T-cell (primary cell): ENCODE measurements at regions not wholly inside any gene's neighbourhood (a gene's known extent, or its start where the extent isn't known, plus 50 kb on each side); places are given as distances from the start of the nearest gene placed in this dataset.
"Not testable (repeated sequence)": the region's sequence is repeated elsewhere in the genome, so short reads cannot be mapped to it uniquely, and the experiment has no call there.

ENCODE experiments used
- ATAC-seq, 4 experiments: fragments of 200-7000 bp in 3 of 4; fragments of 150-1000 bp in 1 of 4; cut with Tn5 transposase; replicated peaks in 1 of 4; 1 replicate in 3 of 4; 2 replicates in 1 of 4; pipeline ENCODE4 v1.10.0; 2021; ENCODE audit warnings: moderate library complexity in 3 of 4, mild to moderate bottlenecking in 2 of 4, moderate number of reproducible peaks in 1 of 4
- CTCF ChIA-PET, 2 donors: fragments of 300-600 bp; sonication (Branson Sonifier 250); formaldehyde crosslinking; loops; one replicate each; lab custom pipeline; 2022; ENCODE audit warnings: antibody characterized with exemption in 2 of 2; lab: Charles Lee
- POLR2A ChIA-PET, 2 donors: fragments of 300-600 bp; sonication (Branson Sonifier 250); formaldehyde crosslinking; loops; one replicate each; lab custom pipeline; 2022; ENCODE audit warnings: antibody characterized with exemption in 2 of 2; lab: Charles Lee
- DNase-seq, 35 experiments: peaks; one replicate each; pipeline versions ENCODE4 v3.0.0 to v3.0.0-alpha.2; 2013 to 2023
- H3K27ac ChIP-seq: one replicate; pipeline ENCODE4 v1.5.1; 2013; ENCODE audit warnings: low read length
- H3K27me3 ChIP-seq, 2 experiments: replicated peaks in 1 of 2; 1 replicate in 1 of 2; 2 replicates in 1 of 2; pipeline versions ENCODE4 v1.6.1 to v1.7.0; 2013; ENCODE audit warnings: low read length in 1 of 2, mixed read lengths in 1 of 2; ENCODE audit not compliant: control insufficient read depth in 2 of 2, insufficient read depth in 2 of 2; ENCODE audit errors: extremely low read depth in 1 of 2
- H3K36me3 ChIP-seq, 2 donors: 1 replicate in 1 of 2; 2 replicates in 1 of 2; pipeline versions ENCODE4 v1.6.1 to v1.7.0; 2013; ENCODE audit warnings: low read length in 1 of 2; ENCODE audit not compliant: control insufficient read depth in 2 of 2, insufficient read depth in 1 of 2; ENCODE audit errors: extremely low read depth in 1 of 2
- H3K4me1 ChIP-seq, 2 experiments: 1 replicate in 1 of 2; 2 replicates in 1 of 2; pipeline versions ENCODE4 v1.6.1 to v1.7.0; 2013; ENCODE audit warnings: low read length in 2 of 2, mixed read lengths in 1 of 2; ENCODE audit not compliant: insufficient read depth in 2 of 2, control insufficient read depth in 1 of 2; ENCODE audit errors: extremely low read depth in 1 of 2
- H3K4me3 ChIP-seq, 2 donors: 1 replicate in 1 of 2; 2 replicates in 1 of 2; pipeline versions ENCODE4 v1.5.1 to v1.7.0; 2013; ENCODE audit warnings: mild to moderate bottlenecking in 2 of 2, low read length in 1 of 2, moderate library complexity in 1 of 2; ENCODE audit not compliant: control insufficient read depth in 1 of 2; ENCODE audit errors: extremely low read depth in 1 of 2
- H3K9me3 ChIP-seq: 2 replicates; pipeline ENCODE4 v1.7.0; 2013
- H3K27ac Mint-ChIP-seq, 2 donors: one replicate each; pipeline ENCODE4 v1.8.0; 2020 to 2021; ENCODE audit warnings: mild to moderate bottlenecking in 2 of 2, mixed read lengths in 2 of 2
- H3K27me3 Mint-ChIP-seq, 2 donors: one replicate each; pipeline ENCODE4 v1.8.0; 2021 to 2022; ENCODE audit warnings: mixed read lengths in 2 of 2
- H3K36me3 Mint-ChIP-seq: one replicate; pipeline ENCODE4 v1.8.0; 2021; ENCODE audit warnings: mixed read lengths
- H3K4me1 Mint-ChIP-seq, 3 donors: one replicate each; pipeline ENCODE4 v1.8.0; 2020 to 2022; ENCODE audit warnings: mixed read lengths in 3 of 3, mild to moderate bottlenecking in 1 of 3
- H3K4me3 Mint-ChIP-seq, 3 donors: one replicate each; pipeline ENCODE4 v1.8.0; 2020 to 2022; ENCODE audit warnings: mild to moderate bottlenecking in 3 of 3, mixed read lengths in 3 of 3, moderate library complexity in 3 of 3
- H3K9me3 Mint-ChIP-seq, 3 donors: one replicate each; pipeline ENCODE4 v1.8.0; 2020 to 2022; ENCODE audit warnings: mixed read lengths in 3 of 3
- WGBS: methylation state at CpG from one replicate; pipeline ENCODE4 v1.1.5; 2013; ENCODE audit warnings: missing lambda C conversion rate; ENCODE audit not compliant: insufficient coverage; 5-methylcytosine and 5-hydroxymethylcytosine counted together

- no peak overlapping the region for H3K4me3 ChIP-seq
- H3K36me3 ChIP-seq, result no peaks in the 10 kb centered on the region
- H3K27ac Mint-ChIP-seq, result no peak overlapping the region
- DNase-seq, result no peak
- no peaks in the 10 kb centered on the region for H3K9me3 ChIP-seq
- no peaks in the 10 kb centered on the region for H3K27me3 Mint-ChIP-seq
- no peaks in the 10 kb centered on the region for H3K4me1 ChIP-seq
- ChIA-PET CTCF (no interaction called here), POLR2A (no interaction called here)
- H3K9me3 Mint-ChIP-seq, result peaks cover 0 to 7% (median 0%) of the 10 kb centered on the region in 3 donors
- H3K4me1 Mint-ChIP-seq, result no peaks in the 10 kb centered on the region
- no peak overlapping the region for H3K27ac ChIP-seq
- WGBS, result no CpG with 5 or more reads among the region's 3 CpGs
- H3K4me3 Mint-ChIP-seq, result no peak overlapping the region
- H3K36me3 Mint-ChIP-seq, result no peaks in the 10 kb centered on the region
- no peaks in the 10 kb centered on the region for H3K27me3 ChIP-seq
- ATAC-seq, result no peak
Measured at GRCh38 chr5:67896311-67896929, 319.1 kb upstream of the PIK3R1 start.

DNA sequence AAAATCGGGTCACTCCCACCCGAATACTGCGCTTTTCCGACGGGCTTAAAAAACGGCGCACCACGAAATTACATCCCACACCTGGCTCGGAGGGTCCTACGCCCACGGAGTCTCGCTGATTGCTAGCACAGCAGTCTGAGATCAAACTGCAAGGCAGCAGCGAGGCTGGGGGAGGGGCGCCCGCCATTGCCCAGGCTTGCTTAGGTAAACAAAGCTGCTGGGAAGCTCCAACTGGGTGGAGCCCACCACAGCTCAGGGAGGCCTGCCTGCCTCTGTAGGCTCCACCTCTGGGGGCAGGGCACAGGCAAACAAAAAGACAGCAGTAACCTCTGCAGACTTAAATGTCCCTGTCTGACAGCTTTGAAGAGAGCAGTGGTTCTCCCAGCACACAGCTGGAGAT lies 325.7 kb upstream of the PIK3R1 start:
- H3K4me3 ChIP-seq, H3K4me1 Mint-ChIP-seq, H3K9me3 ChIP-seq, POLR2A ChIA-PET, ATAC-seq, H3K4me1 ChIP-seq, H3K9me3 Mint-ChIP-seq, H3K27me3 Mint-ChIP-seq, H3K27ac ChIP-seq, DNase-seq, H3K36me3 ChIP-seq, H3K27ac Mint-ChIP-seq, H3K4me3 Mint-ChIP-seq, H3K27me3 ChIP-seq, CTCF ChIA-PET, H3K36me3 Mint-ChIP-seq: not testable (repeated sequence)
- no CpG with 5 or more reads among the region's 15 CpGs for WGBS

DNA sequence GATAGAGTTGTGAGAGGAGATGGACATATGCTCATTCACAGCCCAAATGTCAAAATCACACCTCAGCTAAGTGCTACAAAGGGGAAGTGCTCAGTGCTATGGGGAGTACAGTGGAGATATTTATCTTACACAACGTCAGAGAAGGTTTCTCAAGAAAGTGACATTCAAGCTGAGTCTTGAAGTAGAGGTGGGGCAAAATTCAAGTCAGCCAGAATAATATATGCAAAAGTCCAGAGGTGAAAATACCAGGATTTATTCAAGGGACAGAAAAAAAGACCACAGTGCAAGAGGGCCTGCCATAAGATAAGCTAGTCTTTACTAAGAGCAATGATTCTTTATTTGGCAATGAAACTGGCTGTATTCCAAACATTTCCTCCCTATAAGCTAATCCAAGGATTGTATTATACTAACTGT lies 327.8 kb upstream of the PIK3R1 start:
- no peak overlapping the region for H3K27ac ChIP-seq
- no peaks in the 10 kb centered on the region for H3K9me3 ChIP-seq
- no peaks in the 10 kb centered on the region for H3K4me1 ChIP-seq
- Mint-ChIP-seq H3K36me3 (no peaks in the 10 kb centered on the region), H3K4me1 (no peaks in the 10 kb centered on the region), H3K4me3 (no peak overlapping the region), H3K9me3 (no peaks in the 10 kb centered on the region), H3K27ac (no peak overlapping the region), H3K27me3 (peaks cover 3% of the 10 kb centered on the region in 2 donors)
- H3K4me3 ChIP-seq, result no peak overlapping the region
- WGBS, result no CpG with 5 or more reads among the region's 1 CpG
- H3K27me3 ChIP-seq, result no peaks in the 10 kb centered on the region
- H3K36me3 ChIP-seq, result no peaks in the 10 kb centered on the region
- DNase-seq (no peak), ATAC-seq (no peak)
- ChIA-PET POLR2A (no interaction called here), CTCF (interaction anchor here in 1 of 2 donors (0.5 kb wide), 1 partner anchor 846 kb away, joined by 3 read pairs; no protein-coding TSS in a partner anchor)

DNA sequence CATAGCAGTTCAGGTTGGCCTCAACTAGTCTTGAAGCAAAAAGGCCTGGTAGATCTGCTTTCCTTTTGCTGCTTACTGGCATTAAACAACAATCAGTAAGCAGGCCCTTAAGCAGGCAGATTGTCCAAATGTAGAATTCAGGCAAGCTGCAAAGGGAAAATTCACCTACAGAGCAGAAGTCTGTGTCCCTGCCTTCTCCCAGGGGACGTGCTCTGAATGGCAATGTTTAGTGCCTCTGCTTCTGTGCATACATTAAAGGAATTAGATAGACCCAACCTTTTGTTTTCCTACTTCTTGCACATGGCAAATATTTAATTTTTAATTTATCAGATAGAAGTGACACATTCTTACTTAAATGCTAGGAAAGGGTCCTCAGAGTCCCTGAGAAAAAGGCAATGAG lies 328.8 kb upstream of the PIK3R1 start:
- ChIA-PET CTCF (no interaction called here), POLR2A (no interaction called here)
- Mint-ChIP-seq H3K4me3 (no peak overlapping the region), H3K9me3 (no peaks in the 10 kb centered on the region), H3K4me1 (no peaks in the 10 kb centered on the region), H3K27ac (no peak overlapping the region), H3K27me3 (peaks cover 3 to 5% of the 10 kb centered on the region in 2 donors), H3K36me3 (no peaks in the 10 kb centered on the region)
- H3K27ac ChIP-seq, result no peak overlapping the region
- H3K9me3 ChIP-seq, result no peaks in the 10 kb centered on the region
- no peaks in the 10 kb centered on the region for H3K27me3 ChIP-seq
- H3K36me3 ChIP-seq, result no peaks in the 10 kb centered on the region
- H3K4me1 ChIP-seq, result no peaks in the 10 kb centered on the region
- no peak overlapping the region for H3K4me3 ChIP-seq
- DNase-seq (no peak), ATAC-seq (no peak)
- WGBS, result no CpG with 5 or more reads among the region's 1 CpG

DNA sequence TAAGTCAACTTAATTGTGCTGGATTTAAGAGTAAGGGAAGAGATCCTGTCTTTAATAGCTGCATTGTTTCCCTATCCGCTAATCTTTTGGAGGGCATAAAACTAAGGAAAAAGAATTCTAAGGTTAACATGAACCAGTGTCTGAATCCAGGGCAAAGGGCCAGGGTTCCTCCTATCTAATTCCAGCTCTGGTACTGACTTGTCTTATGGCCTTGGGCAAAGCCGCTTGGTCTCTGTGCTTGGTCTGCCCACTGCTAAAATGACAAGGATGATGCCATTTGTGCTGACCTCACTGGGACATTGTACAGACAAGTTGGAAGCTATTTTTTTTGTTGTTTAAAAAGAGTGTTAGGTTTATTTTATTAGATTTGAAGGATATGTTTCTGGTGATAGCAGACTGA lies 334.7 kb upstream of the PIK3R1 start:
- Histone ChIP-seq H3K27me3 (no peaks in the 10 kb centered on the region), H3K36me3 (no peaks in the 10 kb centered on the region), H3K4me3 (no peak overlapping the region), H3K4me1 (no peaks in the 10 kb centered on the region), H3K27ac (no peak overlapping the region), H3K9me3 (no peaks in the 10 kb centered on the region)
- DNase-seq, result no peak
- Mint-ChIP-seq H3K9me3 (no peaks in the 10 kb centered on the region), H3K4me1 (no peaks in the 10 kb centered on the region), H3K27me3 (peaks cover 6 to 9% of the 10 kb centered on the region in 2 donors), H3K36me3 (no peaks in the 10 kb centered on the region), H3K27ac (no peak overlapping the region), H3K4me3 (no peak overlapping the region)
- POLR2A ChIA-PET, result no interaction called here
- WGBS, result 90% methylated on average over 2 of the region's 2 CpGs
- ATAC-seq, result no peak
- CTCF ChIA-PET, result interaction anchor here in 1 of 2 donors (0.6 to 0.7 kb wide), 2 partner anchors 9 to 191 kb away, joined by 3 to 4 read pairs; no protein-coding TSS in a partner anchor

- POLR2A ChIA-PET, result no interaction called here
Measured at GRCh38 chr5:67880511-67880805, 335.1 kb upstream of the PIK3R1 start.

More at GRCh38 chr5:67880511-67880805, 335.1 kb upstream of the PIK3R1 start:
- WGBS, result 100% methylated on average over 2 of the region's 2 CpGs
- no peaks in the 10 kb centered on the region for H3K4me1 Mint-ChIP-seq
- no peaks in the 10 kb centered on the region for H3K4me1 ChIP-seq
- ATAC-seq, result no peak
- H3K36me3 ChIP-seq, result no peaks in the 10 kb centered on the region
- no peak overlapping the region for H3K27ac Mint-ChIP-seq
- H3K9me3 ChIP-seq, result no peaks in the 10 kb centered on the region
- no peak for DNase-seq
- no peak overlapping the region for H3K27ac ChIP-seq
- CTCF ChIA-PET, result interaction anchor here in 1 of 2 donors (0.6 to 0.7 kb wide), 2 partner anchors 8 to 191 kb away, joined by 3 to 4 read pairs; no protein-coding TSS in a partner anchor
- no peaks in the 10 kb centered on the region for H3K36me3 Mint-ChIP-seq
- H3K27me3 ChIP-seq, result no peaks in the 10 kb centered on the region
- no peak overlapping the region for H3K4me3 Mint-ChIP-seq
- no peaks in the 10 kb centered on the region for H3K9me3 Mint-ChIP-seq
- H3K27me3 Mint-ChIP-seq, result peaks cover 6 to 9% of the 10 kb centered on the region in 2 donors
- H3K4me3 ChIP-seq, result no peak overlapping the region
